GM18867 (cell line): ENCODE measurements at regions not wholly inside any gene's neighbourhood (a gene's known extent, or its start where the extent isn't known, plus 50 kb on each side); places are given as distances from the start of the nearest gene placed in this dataset.
"Not testable (repeated sequence)": the region's sequence is repeated elsewhere in the genome, so short reads cannot be mapped to it uniquely, and the experiment has no call there.

Experiments
- ATAC-seq: cut with Tn5 transposase; IDR thresholded peaks from one replicate; pipeline ENCODE4 v1.9.1; 2021; ENCODE audit warnings: mild to moderate bottlenecking, moderate library complexity; ENCODE audit not compliant: unreplicated experiment

GRCh38 chr1:148432318-148432717 is 50.8 kb downstream of the PPIAL4G start:
- ATAC-seq: not testable (repeated sequence)

- not testable (repeated sequence) for ATAC-seq
Measured at GRCh38 chr1:148429856-148430255, 53.2 kb downstream of the PPIAL4G start.

- ATAC-seq: not testable (repeated sequence)
Measured at GRCh38 chr1:148426940-148427611, 56.0 kb downstream of the PPIAL4G start.

DNA sequence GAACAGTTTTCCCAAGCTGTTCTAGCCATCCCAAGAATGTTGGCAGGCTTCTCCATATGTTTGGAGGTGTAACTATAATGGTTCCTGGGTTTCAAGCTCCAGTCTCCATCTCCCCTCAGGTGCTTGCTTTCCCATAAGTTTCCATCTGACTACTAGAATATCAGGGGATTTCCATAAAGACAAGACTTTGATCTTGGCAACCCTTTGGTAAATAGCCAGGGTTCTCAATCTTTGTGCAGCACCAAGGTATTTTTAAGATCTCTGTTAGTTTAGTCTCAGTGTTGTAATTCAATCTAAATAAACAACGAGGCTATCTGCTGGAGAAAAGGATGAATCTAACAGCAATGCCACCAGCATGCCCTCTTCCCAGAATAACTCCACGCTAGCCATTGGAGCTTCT is 56.7 kb downstream of the PPIAL4G start:
- ATAC-seq: not testable (repeated sequence)

DNA sequence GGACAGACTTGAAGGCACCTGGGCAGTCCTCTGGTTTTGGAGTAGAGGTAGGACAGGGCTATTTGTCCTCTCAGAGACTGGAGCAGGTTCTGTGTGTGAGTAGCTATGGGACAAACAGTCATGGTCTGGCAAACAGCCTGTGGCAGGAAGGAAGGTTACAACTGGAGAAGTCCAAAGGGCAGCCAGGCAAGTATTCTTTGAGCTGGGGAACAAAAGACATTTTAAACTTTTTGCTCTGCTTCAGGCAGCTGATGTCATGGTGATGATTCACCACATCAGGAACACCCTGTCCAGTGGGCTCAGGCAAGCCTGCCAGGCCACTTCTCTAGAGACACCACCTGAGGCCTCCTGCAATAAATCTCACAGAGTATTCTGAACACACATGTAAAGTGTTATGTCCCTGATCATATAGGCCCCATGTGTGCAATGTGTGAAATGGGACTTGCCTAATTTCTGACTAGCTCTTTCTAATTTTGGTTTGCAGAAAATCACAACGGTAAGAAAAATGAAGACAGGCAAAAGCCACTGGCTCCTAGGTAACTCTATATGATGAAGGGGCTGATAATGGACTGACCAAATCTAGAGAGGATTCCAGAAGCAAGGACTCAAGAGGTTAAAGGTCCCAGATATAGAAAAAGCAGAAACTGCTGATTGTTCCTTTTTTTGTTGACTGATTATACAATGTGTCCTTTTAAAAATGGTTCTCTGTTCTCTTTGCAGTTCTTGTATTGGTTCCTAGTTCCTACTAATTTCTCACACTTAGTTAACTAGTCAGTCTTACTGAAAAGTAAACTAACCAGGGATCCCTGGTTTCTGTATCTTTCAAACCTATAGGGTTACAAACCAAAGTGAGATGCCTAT is 58.7 kb downstream of the PPIAL4G start:
- ATAC-seq: not testable (repeated sequence)

DNA sequence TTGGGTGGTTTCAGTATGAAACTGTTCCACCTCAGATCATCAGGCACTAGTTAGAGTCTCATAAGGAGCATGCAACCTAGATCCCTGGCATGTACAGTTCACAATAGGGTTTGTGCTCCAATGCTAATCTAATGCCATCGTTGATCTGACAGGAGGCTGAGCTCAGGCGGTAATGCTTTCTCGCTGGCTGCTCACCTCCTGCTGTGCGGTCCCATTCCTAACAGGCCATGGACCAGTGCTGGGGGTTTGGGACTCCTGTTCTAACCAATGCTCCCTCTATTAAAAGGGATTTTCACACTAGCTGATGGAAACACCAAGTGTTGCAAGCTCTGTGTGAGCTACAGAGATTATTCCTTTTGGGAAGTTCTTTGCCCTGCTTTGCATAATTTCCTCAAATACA is 60.2 kb downstream of the PPIAL4G start:
- not testable (repeated sequence) for ATAC-seq

DNA sequence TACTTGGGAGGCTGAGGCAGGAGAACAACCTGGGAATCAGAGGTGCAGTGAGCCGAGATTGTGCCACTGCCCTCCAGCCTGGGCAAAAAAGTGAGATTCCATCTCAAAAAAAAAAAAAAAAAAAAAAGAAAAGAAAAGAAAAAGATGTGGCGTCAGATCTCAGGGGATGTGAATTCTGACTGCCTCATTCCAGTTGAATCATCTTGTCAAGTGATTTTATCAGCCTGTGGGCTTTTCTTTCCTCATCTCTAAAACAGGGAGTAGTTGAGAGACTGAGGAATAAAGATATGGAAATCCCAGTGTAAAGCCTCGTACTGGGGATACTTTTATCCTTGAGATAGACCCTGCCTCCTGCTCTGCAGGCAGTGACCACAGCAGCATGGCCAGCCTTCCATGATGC is 65.9 kb downstream of the PPIAL4G start:
- not testable (repeated sequence) for ATAC-seq

- ATAC-seq: not testable (repeated sequence)
Measured at GRCh38 chr1:148413385-148413784, 69.7 kb downstream of the PPIAL4G start.

DNA sequence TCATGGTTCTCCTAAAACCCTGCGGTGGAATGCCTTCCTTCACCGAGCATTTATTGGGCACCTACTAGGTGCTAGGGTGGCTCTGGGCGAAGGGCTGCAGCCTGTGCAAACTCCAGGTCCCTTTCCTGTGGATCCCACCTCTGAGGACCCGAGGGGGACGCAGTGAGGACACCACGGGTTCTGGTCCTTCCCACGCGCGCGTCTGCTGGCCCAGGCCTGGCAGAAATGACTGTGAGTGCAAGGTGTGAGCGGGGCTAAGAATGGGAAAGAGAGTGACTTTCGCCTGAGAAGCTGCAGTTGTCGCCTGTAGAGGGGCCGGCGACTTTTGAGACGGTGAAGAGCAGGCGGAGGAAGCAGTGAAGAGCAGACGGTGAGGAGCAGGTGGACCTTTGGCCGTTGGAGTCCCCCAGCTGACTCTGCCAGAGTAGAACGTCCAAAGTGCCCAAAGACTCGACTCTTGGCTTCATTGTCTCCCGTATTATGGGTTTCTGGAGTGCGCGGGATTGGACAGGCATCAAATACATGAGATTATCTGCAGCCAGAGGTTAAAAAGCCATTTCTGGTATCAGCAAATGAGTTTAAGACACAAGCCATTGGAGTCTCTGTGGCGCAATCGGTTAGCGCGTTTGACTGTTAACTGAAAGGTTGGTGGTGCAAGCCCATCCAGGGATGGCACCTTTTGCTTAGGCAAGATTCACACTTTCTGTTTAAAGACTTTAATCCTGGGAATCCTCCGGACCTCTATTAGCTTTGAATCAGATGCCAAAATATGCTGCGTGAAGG is 78.1 kb downstream of the PPIAL4G start:
- ATAC-seq: not testable (repeated sequence)

- ATAC-seq: not testable (repeated sequence)
Measured at GRCh38 chr1:148403925-148404324, 79.2 kb downstream of the PPIAL4G start.

DNA sequence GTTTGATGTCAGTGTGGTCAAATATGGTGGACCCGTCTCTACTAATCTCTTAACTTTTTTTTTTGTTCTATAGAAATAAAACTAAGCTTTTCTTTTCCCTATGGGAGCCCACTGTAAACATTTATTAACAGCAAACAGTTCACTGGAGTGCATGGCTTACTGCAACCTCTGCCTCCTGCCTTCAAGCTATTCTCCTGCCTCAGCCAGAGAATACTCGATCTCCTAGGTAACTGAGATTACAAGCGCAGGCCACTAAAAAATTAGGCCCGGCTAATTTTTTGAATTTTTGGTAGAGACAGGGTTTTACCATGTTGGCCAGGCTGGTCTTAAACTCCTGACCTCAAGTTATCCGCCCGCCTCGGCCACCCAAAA is 80.0 kb downstream of the PPIAL4G start:
- not testable (repeated sequence) for ATAC-seq

DNA sequence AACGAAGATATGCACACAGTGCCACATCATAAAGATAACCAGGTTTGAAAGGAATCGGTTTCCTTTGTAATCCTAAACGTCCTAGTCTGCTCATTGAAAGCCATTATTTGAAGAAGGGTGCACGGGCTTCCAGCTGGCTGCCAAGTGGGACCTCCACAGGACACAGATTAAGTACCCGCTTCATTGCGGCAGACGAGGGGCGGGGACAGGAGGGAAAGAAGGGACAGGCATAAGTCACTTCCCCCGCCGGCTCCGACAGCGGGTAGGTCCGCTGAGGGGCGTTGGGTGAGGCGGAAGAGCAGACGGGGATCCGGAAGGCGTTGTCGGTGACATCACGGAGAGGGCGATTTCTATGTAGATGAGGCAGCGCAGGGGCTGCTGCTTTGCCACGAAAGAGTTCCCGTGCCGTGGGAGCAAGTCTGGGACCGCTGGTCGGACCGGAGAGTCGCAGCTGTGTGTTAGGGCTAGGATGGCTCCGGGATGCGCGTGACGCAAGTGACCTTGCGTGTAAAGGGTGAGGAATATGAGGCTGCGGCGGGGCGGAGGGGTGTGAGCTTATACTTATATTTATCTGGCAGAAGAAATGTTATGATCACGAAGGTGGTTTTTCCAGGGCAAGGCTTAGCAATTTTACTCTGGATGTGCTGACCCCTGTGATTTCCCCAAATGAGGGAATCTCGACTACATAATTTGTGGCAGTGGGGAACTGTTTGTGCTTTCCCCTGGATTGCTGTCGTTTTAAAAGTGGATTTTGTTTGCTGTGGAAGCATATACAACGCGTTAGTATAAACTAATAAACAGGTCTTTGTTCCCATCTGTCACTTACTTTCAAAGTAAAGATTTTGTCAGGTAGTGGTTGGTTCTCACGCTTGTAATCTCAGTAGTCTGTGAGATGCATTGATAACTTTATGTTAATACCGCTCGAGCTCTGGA is 80.7 kb downstream of the PPIAL4G start:
- ATAC-seq: peak; percentile 91

- ATAC-seq: not testable (repeated sequence)
Measured at GRCh38 chr1:148397516-148397915, 85.6 kb downstream of the PPIAL4G start.

DNA sequence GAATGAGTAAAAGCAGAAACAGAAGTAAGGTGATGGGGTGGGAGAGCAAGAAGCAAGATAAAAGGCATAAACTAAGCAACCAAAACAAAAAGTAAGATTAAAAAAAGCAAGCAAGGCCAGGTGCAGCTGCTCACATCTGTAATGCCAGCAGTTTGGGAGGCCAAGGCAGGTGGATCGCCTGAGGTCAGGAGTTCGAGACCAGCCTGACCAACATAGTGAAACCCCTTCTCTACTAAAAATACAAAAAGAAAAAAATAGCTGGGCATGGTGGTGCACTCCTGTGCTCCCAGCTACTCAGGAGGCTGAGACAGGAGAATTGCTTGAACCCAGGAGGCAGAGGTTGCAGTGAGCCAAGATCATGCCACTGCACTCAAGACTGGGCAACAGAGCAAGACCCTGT is 90.6 kb downstream of the PPIAL4G start:
- ATAC-seq: not testable (repeated sequence)

- ATAC-seq: not testable (repeated sequence)
Measured at GRCh38 chr1:148391323-148391722, 91.8 kb downstream of the PPIAL4G start.

- no peak for ATAC-seq
Measured at GRCh38 chr1:148389027-148389339, 94.1 kb downstream of the PPIAL4G start.

- ATAC-seq: peak; percentile 90
Measured at GRCh38 chr1:148388260-148389026, 94.7 kb downstream of the PPIAL4G start.

- ATAC-seq: not testable (repeated sequence)
Measured at GRCh38 chr1:148387949-148388259, 95.2 kb downstream of the PPIAL4G start.

DNA sequence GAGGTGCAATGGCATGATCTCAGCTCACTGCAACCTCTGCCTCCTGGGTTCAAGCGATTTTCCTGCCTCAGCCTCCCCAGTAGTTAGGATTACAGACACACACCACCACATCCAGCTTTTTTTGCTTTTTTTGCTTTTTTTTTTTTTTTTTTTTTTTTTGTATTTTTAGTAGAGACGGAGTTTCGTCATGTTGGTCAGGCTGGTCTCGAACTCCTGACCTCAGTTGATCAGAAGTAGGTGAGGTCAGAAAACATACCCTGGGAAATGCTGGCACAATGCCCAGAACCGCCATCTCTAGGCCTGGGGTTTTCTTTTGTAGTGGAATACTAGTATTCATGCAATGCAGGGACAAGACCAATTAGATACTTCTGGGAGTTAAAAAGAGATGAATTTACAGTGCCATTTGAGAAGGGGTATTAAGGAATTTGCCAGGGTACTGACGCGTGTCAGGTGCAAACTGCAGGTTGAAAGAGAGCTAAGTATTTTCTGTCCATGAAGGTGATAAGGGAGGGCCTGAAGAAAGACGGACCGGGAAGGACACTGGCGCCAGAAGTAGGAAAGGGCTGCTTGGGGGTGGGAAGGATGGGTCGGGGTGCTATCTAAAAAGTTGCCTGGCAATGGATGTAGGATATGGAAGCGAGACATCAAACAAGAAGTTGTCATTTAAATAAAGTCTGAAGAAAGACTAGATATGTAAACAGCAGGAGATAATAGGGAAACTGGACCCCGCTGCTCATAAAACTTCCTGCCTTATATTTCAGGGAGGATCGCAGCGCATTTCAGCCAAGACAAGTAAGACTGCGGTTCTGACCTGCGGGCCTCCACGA is 95.8 kb downstream of the PPIAL4G start:
- ATAC-seq: not testable (repeated sequence)
